ENCODE measurements at regions not wholly inside any gene's neighbourhood (a gene's known extent, or its start where the extent isn't known, plus 50 kb on each side); places are given as distances from the start of the nearest gene placed in this dataset.

DNA sequence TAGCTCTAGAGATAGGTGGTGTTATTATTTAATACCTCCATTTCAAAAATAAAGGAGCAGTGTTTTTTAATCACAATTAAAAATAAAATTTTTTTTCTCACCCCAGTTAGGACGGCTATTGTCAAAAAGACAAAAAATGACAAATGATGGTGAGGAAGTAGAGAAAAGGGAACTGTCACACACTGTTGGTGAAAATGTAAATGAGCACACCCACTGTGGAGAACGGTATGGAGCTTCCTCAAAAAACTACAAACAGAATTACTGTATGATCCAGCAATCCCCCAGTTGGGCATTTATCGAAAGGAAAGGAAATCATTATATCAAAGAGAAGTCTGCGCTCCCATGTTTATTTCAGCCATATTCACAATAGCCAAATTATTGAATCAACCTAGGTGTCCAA, 148.7 kb upstream of the NR5A2 start:
- TF ChIP-seq, protein P1, sequence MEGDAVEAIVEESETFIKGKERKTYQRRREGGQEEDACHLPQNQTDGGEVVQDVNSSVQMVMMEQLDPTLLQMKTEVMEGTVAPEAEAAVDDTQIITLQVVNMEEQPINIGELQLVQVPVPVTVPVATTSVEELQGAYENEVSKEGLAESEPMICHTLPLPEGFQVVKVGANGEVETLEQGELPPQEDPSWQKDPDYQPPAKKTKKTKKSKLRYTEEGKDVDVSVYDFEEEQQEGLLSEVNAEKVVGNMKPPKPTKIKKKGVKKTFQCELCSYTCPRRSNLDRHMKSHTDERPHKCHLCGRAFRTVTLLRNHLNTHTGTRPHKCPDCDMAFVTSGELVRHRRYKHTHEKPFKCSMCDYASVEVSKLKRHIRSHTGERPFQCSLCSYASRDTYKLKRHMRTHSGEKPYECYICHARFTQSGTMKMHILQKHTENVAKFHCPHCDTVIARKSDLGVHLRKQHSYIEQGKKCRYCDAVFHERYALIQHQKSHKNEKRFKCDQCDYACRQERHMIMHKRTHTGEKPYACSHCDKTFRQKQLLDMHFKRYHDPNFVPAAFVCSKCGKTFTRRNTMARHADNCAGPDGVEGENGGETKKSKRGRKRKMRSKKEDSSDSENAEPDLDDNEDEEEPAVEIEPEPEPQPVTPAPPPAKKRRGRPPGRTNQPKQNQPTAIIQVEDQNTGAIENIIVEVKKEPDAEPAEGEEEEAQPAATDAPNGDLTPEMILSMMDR (IDR thresholded peaks at IDR 0.05) = no peak
- TF ChIP-seq POLR2A (IDR thresholded peaks at IDR 0.05) (no peak), POLR2AphosphoS5 (IDR thresholded peaks at IDR 0.05) (no peak)

All from upper lobe of left lung (tissue), 4 donors.